Pancreas (tissue), 10 donors: ENCODE measurements at regions not wholly inside any gene's neighbourhood (a gene's known extent, or its start where the extent isn't known, plus 50 kb on each side); places are given as distances from the start of the nearest gene placed in this dataset.

Experiments used
- ATAC-seq, 4 donors: fragments of 200-7000 bp; cut with Tn5 transposase; one replicate each; pipeline versions ENCODE4 v1.8.0 to v1.9.1; 2020; ENCODE audit warnings: mild to moderate bottlenecking in 4 of 4, moderate library complexity in 4 of 4
- DNase-seq, 6 donors: peaks; one replicate each; pipeline ENCODE4 v3.0.0-alpha.2; 2020
- FAIRE-seq: peaks from 2 replicates; lab custom pipeline; 2012; peaks lifted over from hg19 to GRCh38; lab: Jason Lieb, UNC
- H3K27ac ChIP-seq, 4 donors: fragments of 200-600 bp; sonication (generic); 1 replicate in 3 of 4; 2 replicates in 1 of 4; pipeline versions ENCODE4 v1.5.0 to v1.8.0; 2020
- H3K27me3 ChIP-seq, 4 donors: fragments of 200-600 bp; one replicate each; pipeline ENCODE4 v1.8.0; 2021
- H3K36me3 ChIP-seq, 3 donors: fragments of 200-600 bp; sonication (generic) in 1 of 3; one replicate each; pipeline versions ENCODE4 v1.5.0 to v1.8.0; 2020 to 2021
- H3K4me1 ChIP-seq, 3 donors: fragments of 200-600 bp; one replicate each; pipeline ENCODE4 v1.8.0; 2021
- H3K4me3 ChIP-seq, 4 donors: fragments of 200-600 bp; sonication (generic) in 2 of 4; one replicate each; pipeline versions ENCODE4 v1.5.0 to v1.8.0; 2020 to 2021
- H3K9me3 ChIP-seq, 4 donors: fragments of 200-600 bp; one replicate each; pipeline ENCODE4 v1.8.0; 2021
- CTCF ChIP-seq, 4 donors: fragments of 200-600 bp; sonication (generic) in 3 of 4; IDR thresholded peaks; one replicate each; pipeline versions ENCODE4 v1.5.0 to v1.8.0; 2021; ENCODE audit warnings: antibody characterized with exemption in 4 of 4
- WGBS, 2 donors: extraction: QIAGEN DNeasy Blood & Tissue Kit; methylation state at CpG; one replicate each; pipeline ENCODE4 v1.1.7; 2013; 5-methylcytosine and 5-hydroxymethylcytosine counted together
- intact Hi-C, 3 donors: fragments of 100-400 bp; cut with DNase I; formaldehyde crosslinking; loops; one replicate each; pipeline versions ENCODE4 v1.11.1 to v1.14.2; 2022
- donor health status: healthy with polysubstance abuse.
- donor health status: DM: no; HTN: no; CAD: no; lungs with moderate emphysema.
- donor health status: DM: no; HTN: no; CAD: no.
- donor health status: control.
- donor health status: control.
- donor health status: Bipolar disorder and iron deficiency.
- donor health status: DM: yes; HTN: yes; CAD: no.
- donor health status: DM: no; HTN: no; CAD: no.
- donor health status: DM: no; HTN: no; CAD: no.
- donor health status: DM: yes; HTN: yes; CAD: no.

- Histone ChIP-seq H3K36me3 (no peaks in the 10 kb centered on the region), H3K9me3 (no peaks in the 10 kb centered on the region), H3K4me1 (no peaks in the 10 kb centered on the region), H3K4me3 (no peak overlapping the region), H3K27ac (no peak overlapping the region), H3K27me3 (no peaks in the 10 kb centered on the region)
- no peak for FAIRE-seq
- TF ChIP-seq CTCF (IDR thresholded peaks at IDR 0.05) = no peak
- WGBS, 2 donors = 87 to 91% methylated on average over 28 of the region's 28 CpGs
- no peak for ATAC-seq
- intact Hi-C loops = no loop called here
- DNase-seq = no peak
Observed at GRCh38 chr13:111964411-111965035, 102.4 kb upstream of the SOX1 start.

- H3K27ac ChIP-seq = no peak overlapping the region
- no peaks in the 10 kb centered on the region for H3K36me3 ChIP-seq
- TF ChIP-seq CTCF (IDR thresholded peaks at IDR 0.05) = no peak
- FAIRE-seq = no peak
- DNase-seq = no peak
- intact Hi-C loops = no loop called here
- no peak overlapping the region for H3K4me3 ChIP-seq
- peaks cover 0 to 6% (median 0%) of the 10 kb centered on the region in 4 donors for H3K27me3 ChIP-seq
- WGBS, 2 donors = 71 to 79% methylated on average over 24 of the region's 24 CpGs
- H3K9me3 ChIP-seq = no peaks in the 10 kb centered on the region
- H3K4me1 ChIP-seq = no peaks in the 10 kb centered on the region
- ATAC-seq = no peak
Observed at GRCh38 chr13:111965466-111966214, 101.3 kb upstream of the SOX1 start.

- Histone ChIP-seq H3K27ac (no peak overlapping the region), H3K27me3 (peaks cover 0 to 9% (median 0%) of the 10 kb centered on the region in 4 donors), H3K9me3 (no peaks in the 10 kb centered on the region), H3K4me1 (no peaks in the 10 kb centered on the region), H3K36me3 (no peaks in the 10 kb centered on the region), H3K4me3 (no peak overlapping the region)
- no peak for TF ChIP-seq CTCF (IDR thresholded peaks at IDR 0.05)
- intact Hi-C loops = no loop called here
- WGBS, 2 donors = 55 to 68% methylated on average over 7 of the region's 7 CpGs
- no peak for FAIRE-seq
- no peak for ATAC-seq
- DNase-seq = no peak
Observed at GRCh38 chr13:111966933-111967332, 100.0 kb upstream of the SOX1 start.

GRCh38 chr13:111967572-111968201, 99.3 kb upstream of the SOX1 start:
- intact Hi-C loops = no loop called here
- FAIRE-seq (no peak), ATAC-seq (no peak), DNase-seq (no peak)
- Histone ChIP-seq H3K27ac (no peak overlapping the region), H3K4me3 (no peak overlapping the region), H3K9me3 (no peaks in the 10 kb centered on the region), H3K4me1 (no peaks in the 10 kb centered on the region), H3K27me3 (peaks cover 0 to 9% (median 0%) of the 10 kb centered on the region in 4 donors), H3K36me3 (no peaks in the 10 kb centered on the region)
- WGBS, 2 donors = 23 to 31% methylated on average over 8 of the region's 8 CpGs
- TF ChIP-seq CTCF (IDR thresholded peaks at IDR 0.05) = no peak
